GM12878 (cell line): ENCODE measurements at regions not wholly inside any gene's neighbourhood (a gene's known extent, or its start where the extent isn't known, plus 50 kb on each side); places are given as distances from the start of the nearest gene placed in this dataset.

ENCODE experiments used
- ATAC-seq: fragments of 200-7000 bp; cut with Tn5 transposase; 3 replicates; pipeline ENCODE4 v1.9.1; 2020; ENCODE audit warnings: mild to moderate bottlenecking, moderate library complexity
- BruUV-seq: library from RNA; stranded (reverse); fragments of 400-500 nt; replicated peaks from 2 replicates; lab custom pipeline; 2021; lab: Mats Ljungman, UMichigan
- CTCF ChIA-PET: fragments of 300-600 bp; sonication (Branson Sonifier 250); formaldehyde crosslinking; extraction: SDS; loops from one replicate; lab custom pipeline; 2021; ENCODE audit warnings: inconsistent platforms; lab: Yijun Ruan, JAX
- POLR2A ChIA-PET: fragments of 350-600 bp; formaldehyde crosslinking; extraction: SDS; loops from one replicate; lab custom pipeline; 2021; ENCODE audit warnings: inconsistent platforms; lab: Charles Lee
- RAD21 ChIA-PET: fragments of 300-600 bp; sonication (Branson Sonifier 250); formaldehyde crosslinking; loops from one replicate; lab custom pipeline; 2023; ENCODE audit warnings: antibody characterized with exemption; ENCODE audit not compliant: unreplicated experiment; lab: Charles Lee
- SMC1A ChIA-PET: fragments of 300-600 bp; sonication (Branson Sonifier 250); formaldehyde crosslinking; loops from one replicate; lab custom pipeline; 2023; ENCODE audit not compliant: unreplicated experiment, uncharacterized antibody; lab: Charles Lee
- DNase-seq: peaks from one replicate; pipeline ENCODE4 v3.0.0-alpha.2; 2011; ENCODE audit warnings: low read depth, low spot score
- FAIRE-seq: peaks from 3 replicates; lab custom pipeline; 2011; peaks lifted over from hg19 to GRCh38; lab: Jason Lieb, UNC
- H2AFZ ChIP-seq: 2 replicates; pipeline ENCODE4 v1.6.0; 2011; ENCODE audit warnings: low read depth, low read length, control low read depth; ENCODE audit not compliant: control insufficient read depth
- H3K27ac ChIP-seq: 2 replicates; pipeline ENCODE4 v1.5.1; 2011; ENCODE audit warnings: control low read depth; ENCODE audit not compliant: control insufficient read depth, insufficient read depth
- H3K27me3 ChIP-seq, 2 experiments: replicated peaks in 1 of 2; 2 replicates each; pipeline versions ENCODE4 v1.6.0 to v1.6.1; 2011; ENCODE audit warnings: low read length in 1 of 2; ENCODE audit not compliant: control insufficient read depth in 2 of 2, insufficient read depth in 2 of 2
- H3K36me3 ChIP-seq, 2 experiments: 2 replicates each; pipeline ENCODE4 v1.5.1; 2011; ENCODE audit warnings: low read length in 1 of 2; ENCODE audit not compliant: control insufficient read depth in 2 of 2, insufficient read depth in 2 of 2
- H3K4me1 ChIP-seq: 2 replicates; pipeline ENCODE4 v1.6.1; 2011; ENCODE audit warnings: mild to moderate bottlenecking, low read length, moderate library complexity, mixed read lengths; ENCODE audit not compliant: control insufficient read depth, insufficient read depth
- H3K4me2 ChIP-seq: 2 replicates; pipeline ENCODE4 v1.6.0; 2011; ENCODE audit warnings: control low read depth; ENCODE audit not compliant: control insufficient read depth, insufficient read depth
- H3K4me3 ChIP-seq: fragments of 200-600 bp; sonication (generic); 2 replicates; pipeline ENCODE4 v1.5.1; 2016
- H3K79me2 ChIP-seq: 2 replicates; pipeline ENCODE4 v1.6.0; 2011; ENCODE audit warnings: low read length; ENCODE audit not compliant: control insufficient read depth, insufficient read depth
- H3K9ac ChIP-seq: 2 replicates; pipeline ENCODE4 v1.8.0; 2011; ENCODE audit warnings: low read length, control low read depth, mixed read lengths; ENCODE audit not compliant: control insufficient read depth, insufficient read depth
- H3K9me3 ChIP-seq: replicated peaks from 3 replicates; pipeline ENCODE4 v1.5.1; 2011; ENCODE audit warnings: mild to moderate bottlenecking, low read length; ENCODE audit not compliant: control insufficient read depth, insufficient read depth
- H4K20me1 ChIP-seq: 2 replicates; pipeline ENCODE4 v1.6.0; 2011; ENCODE audit not compliant: control insufficient read depth, insufficient read depth
- CEBPZ ChIP-seq: fragments of 150-350 bp; IDR thresholded peaks from 2 replicates; pipeline ENCODE4 v1.6.1; 2016; ENCODE audit warnings: low read depth, low read length
- DPF2 ChIP-seq: fragments of 450-650 bp; IDR thresholded peaks from 2 replicates; pipeline ENCODE4 v1.6.1; 2017; ENCODE audit warnings: mild to moderate bottlenecking
- EP300 ChIP-seq, 2 experiments: fragments of 150-350 bp in 1 of 2; IDR thresholded peaks; 2 replicates each; pipeline ENCODE4 v1.6.1; 2011 to 2012; ENCODE audit warnings: low read depth in 2 of 2, low read length in 2 of 2, borderline replicate concordance in 1 of 2, improper control_type of control experiment in 1 of 2, inconsistent platforms in 1 of 2; ENCODE audit not compliant: control insufficient read depth in 1 of 2
- GATAD2B ChIP-seq: fragments of 450-650 bp; conservative IDR thresholded peaks from 2 replicates; pipeline ENCODE4 v1.6.1; 2017; ENCODE audit warnings: low read depth, mild to moderate bottlenecking, moderate library complexity
- IRF5 ChIP-seq: fragments of 450-650 bp; IDR thresholded peaks from 2 replicates; pipeline ENCODE4 v1.6.1; 2017; ENCODE audit warnings: borderline replicate concordance
- NRF1 ChIP-seq: conservative IDR thresholded peaks from 2 replicates; pipeline ENCODE4 v1.6.1; 2011; ENCODE audit warnings: mild to moderate bottlenecking, low read depth, low read length, improper control_type of control experiment
- RAD51 ChIP-seq: fragments of 450-650 bp; IDR thresholded peaks from 2 replicates; pipeline ENCODE4 v1.6.1; 2016; ENCODE audit warnings: moderate library complexity, mild to moderate bottlenecking, inconsistent platforms
- REST ChIP-seq: IDR thresholded peaks from 2 replicates; pipeline ENCODE4 v1.6.1; 2012; ENCODE audit warnings: mild to moderate bottlenecking, low read depth, low read length
- TCF12 ChIP-seq: IDR thresholded peaks from 2 replicates; pipeline ENCODE4 v1.6.1; 2011; ENCODE audit warnings: low read depth, mild to moderate bottlenecking, low read length
- ZBTB40 ChIP-seq: fragments of 450-650 bp; IDR thresholded peaks from 2 replicates; pipeline ENCODE4 v1.6.1; 2016; ENCODE audit warnings: mild to moderate bottlenecking, moderate library complexity, borderline replicate concordance
- WGBS: methylation state at CpG from one replicate; pipeline ENCODE4 v1.1.6; 2016; ENCODE audit warnings: low lambda C conversion rate; ENCODE audit not compliant: insufficient replicate concordance, insufficient coverage; ENCODE audit errors: missing lambda C conversion rate; 5-methylcytosine and 5-hydroxymethylcytosine counted together
- in situ Hi-C: fragments of 300-500 bp; cut with MboI; formaldehyde crosslinking; loops from 9 replicates; pipeline ENCODE4 v1.14.3; 2018; ENCODE audit warnings: mixed read lengths
- intact Hi-C: fragments of 100-400 bp; cut with micrococcal nuclease; formaldehyde crosslinking; loops from one replicate; pipeline ENCODE4 v1.14.2; 2022; ENCODE audit not compliant: unreplicated experiment

DNA sequence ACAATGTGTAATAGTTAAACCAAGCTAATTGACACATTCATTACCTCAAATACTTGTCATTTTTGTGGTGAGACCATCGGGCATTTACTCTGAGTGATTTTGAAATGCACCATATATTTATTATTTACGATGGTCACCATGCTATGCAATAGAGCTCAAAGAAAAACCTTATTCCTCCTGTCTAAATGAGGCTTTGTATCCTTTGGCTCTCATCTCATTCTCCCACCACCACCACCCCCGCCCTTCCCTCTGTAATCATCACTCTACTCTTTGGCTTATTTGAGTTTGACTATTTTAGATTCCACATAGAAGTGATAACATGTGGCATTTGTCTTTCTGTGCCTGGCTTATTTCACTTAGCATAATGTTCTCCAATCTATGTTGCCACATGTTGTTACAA is 124.9 kb downstream of the CYSLTR2 start:
- Histone ChIP-seq H3K4me1 (no peaks in the 10 kb centered on the region), H3K4me2 (no peak overlapping the region), H3K27ac (no peak overlapping the region), H2AFZ (no peak overlapping the region), H3K9me3 (peaks cover 4% of the 10 kb centered on the region; the same call in 2 of the 3 replicates), H3K4me3 (no peak overlapping the region), H3K79me2 (no peaks in the 10 kb centered on the region), H4K20me1 (no peaks in the 10 kb centered on the region), H3K27me3 (no peaks in the 10 kb centered on the region; a peak in 2 of 4 replicates), H3K9ac (no peak overlapping the region), H3K36me3 (no peaks in the 10 kb centered on the region)
- CTCF ChIA-PET: no interaction called here
- DNase-seq: no peak
- RAD21 ChIA-PET: no interaction called here
- no TSS peak for BruUV-seq
- intact Hi-C loops: no loop called here
- SMC1A ChIA-PET: no interaction called here
- ATAC-seq: no peak
- POLR2A ChIA-PET: no interaction called here
- 14% methylated on average over 3 of the region's 3 CpGs for WGBS
- no peak for FAIRE-seq
- in situ Hi-C loops: no loop called here
- TF ChIP-seq DPF2 (no peak), RAD51 (no peak), CEBPZ (no peak), IRF5 (no peak), TCF12 (no peak), REST (no peak), ZBTB40 (no peak), NRF1 (no peak), EP300 (IDR thresholded peaks at IDR 0.05; ENCODE audit: borderline replicate concordance in 1 of 2, control insufficient read depth in 1 of 2, low read depth in 2 of 2, low read length in 2 of 2) (no peak), GATAD2B (no peak)
